ENCODE measurements at regions not wholly inside any gene's neighbourhood (a gene's known extent, or its start where the extent isn't known, plus 50 kb on each side); places are given as distances from the start of the nearest gene placed in this dataset.
A peak's percentile ranks its signal among the peaks of the same experiment; 100 is the strongest.

DNA sequence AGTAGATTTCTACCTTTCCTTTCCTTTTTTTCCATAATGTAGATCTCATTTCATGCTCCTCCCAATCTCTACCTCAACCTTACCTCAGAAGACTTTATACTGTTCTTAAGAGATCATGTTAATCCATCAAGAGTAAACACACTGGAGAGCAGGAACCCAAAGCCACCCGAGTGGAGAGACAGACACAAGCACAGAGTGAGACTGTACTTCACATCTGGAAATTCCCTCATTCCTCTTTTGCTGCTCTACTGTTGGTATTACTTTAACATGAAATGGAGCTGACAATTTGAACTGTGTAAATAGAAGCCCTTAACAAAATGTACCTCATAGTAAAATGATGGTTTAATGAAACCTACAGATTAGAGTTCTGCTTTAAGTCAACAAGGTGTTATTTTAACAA, 105.7 kb upstream of the RASGEF1B start:
- ATAC-seq (no peak), DNase-seq (ENCODE audit: low spot score) (no peak)

DNA sequence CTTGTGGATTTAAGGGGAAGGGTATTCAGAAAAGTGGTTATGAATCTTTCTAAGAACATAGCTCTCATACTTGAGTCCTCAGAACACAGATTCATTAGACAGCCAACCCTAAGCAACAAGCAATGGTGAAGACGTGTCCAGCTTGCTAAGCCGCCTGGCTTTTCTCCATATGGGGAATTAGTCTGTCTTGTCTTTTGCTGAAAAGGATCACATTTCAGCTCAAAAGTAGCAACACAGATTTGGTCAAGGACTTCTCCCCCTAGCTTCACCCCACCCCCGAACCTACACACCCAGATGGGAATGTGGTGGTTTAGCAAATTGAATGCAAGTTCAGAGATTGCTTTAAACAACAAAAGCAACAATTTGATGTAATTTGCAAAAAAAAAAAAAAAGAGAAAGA, 103.3 kb upstream of the RASGEF1B start:
- DNase-seq (ENCODE audit: low spot score) (no peak), ATAC-seq (no peak)

DNA sequence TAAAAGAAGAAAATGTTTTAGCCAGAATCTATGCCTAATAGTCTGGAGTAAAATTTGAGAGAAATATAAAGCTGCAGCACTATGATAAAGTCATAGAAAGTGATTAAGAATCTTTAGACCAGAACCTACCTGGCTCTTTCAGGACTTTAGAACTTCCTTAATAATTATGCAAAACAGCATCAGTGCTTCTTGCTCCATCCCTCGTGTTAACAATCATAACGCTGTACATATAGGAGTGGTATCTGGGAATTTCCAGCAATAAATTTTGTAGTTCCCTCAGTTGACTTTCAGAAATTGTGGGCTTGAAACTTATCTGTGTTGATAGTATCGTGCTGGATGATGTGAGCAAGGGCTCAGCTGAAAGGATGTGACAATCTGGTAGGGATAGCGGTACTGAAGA, 102.1 kb upstream of the RASGEF1B start:
- DNase-seq (ENCODE audit: low spot score) (no peak), ATAC-seq (no peak)

DNA sequence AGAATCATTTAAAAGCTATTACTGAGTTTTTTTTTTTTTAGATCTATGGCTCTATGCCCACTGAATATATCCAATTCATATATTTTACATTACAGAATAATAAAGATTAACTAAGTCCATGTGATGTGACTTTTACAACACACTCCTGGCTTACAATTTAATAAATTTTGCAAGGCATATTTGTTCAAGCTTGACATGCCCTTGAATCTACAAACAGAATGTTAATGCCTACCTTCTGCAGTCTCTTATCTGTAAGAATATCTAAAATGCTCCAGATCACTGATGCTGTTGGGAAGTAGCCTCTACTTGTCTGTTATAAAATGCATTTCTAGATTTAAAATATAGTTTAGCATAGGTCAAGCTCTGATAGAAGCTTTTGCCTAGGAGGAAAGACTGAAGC, 100.7 kb upstream of the RASGEF1B start:
- DNase-seq (ENCODE audit: low spot score) (no peak), ATAC-seq (peak; percentile 80)

DNA sequence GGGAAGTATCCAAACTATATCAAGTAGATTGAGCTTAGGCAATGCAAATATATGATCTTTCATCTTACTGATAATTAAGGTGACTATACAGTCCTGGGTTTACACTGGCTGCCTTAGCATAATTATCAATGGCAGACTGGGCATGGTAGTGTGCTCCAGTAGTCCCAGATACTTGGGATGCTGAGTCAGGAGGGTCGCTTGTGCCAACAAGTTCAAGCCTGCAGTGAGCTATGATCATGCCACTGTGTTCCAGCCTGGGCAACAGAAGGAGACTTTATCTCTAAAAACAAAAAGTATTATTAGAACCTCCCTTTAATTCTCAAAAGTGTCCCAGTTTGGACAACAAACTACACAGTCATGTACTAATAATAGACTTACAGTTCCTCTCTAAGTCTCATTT, 99.4 kb upstream of the RASGEF1B start:
- ATAC-seq (peak; percentile 36), DNase-seq (ENCODE audit: low spot score) (peak; percentile 53)

DNA sequence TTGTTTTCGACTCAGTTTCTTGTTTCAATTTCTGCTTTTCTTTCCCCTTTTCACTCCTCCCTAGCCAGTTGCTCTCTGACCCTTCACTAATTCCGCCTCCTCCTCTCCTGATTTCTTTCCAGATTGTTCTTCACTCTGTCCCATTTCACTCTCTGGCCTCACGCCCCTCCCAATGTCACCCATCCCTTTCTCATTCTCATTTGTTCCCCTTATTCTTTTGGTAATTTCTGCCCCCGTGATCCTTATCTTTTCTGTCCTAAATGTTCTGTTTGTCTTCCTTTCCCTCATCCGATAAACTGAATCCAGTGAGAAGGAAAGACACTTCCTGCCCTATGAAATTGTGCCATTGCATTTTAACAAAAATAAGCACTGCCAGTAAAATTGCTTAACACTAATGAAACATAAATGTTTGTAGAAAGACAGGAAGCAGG, 94.5 kb upstream of the RASGEF1B start:
- DNase-seq (ENCODE audit: low spot score) (peak; percentile 80), ATAC-seq (peak; percentile 85)

DNA sequence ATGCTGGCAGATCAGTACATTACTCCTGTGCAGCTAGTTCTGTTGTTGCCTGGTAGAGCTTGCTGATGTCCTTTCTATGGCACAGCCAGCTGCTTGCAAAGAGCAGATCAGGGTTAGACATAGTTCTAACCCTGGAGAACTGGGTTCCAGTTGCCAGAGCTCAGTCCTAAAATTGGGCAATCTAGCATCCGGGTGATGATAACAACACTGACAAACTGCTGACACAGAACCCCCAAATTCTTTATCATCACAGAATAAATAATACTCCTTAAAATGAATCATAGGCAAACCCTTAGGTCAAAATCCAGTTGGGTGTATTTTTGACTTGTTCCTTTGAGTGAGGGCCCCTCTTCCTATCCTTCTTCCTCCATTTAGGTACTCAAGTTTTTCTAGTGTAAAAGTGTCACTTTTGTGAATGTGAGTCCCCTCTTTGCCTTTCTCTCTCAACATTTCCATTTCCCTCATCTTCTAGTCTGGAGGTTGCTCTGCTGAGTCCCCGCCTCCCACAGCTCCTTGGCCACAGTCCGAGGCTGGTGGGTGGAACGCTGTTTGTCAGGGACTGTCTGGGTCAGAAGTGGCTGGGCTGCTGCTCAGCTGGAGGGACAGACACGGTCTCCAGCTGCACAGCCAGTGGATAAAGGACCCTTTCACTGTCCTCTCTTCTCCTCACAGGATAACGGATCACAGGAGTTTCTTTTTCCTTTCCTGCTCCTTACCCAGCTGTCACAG, 93.6 kb upstream of the RASGEF1B start:
- ATAC-seq = peak; percentile 92
- DNase-seq (ENCODE audit: low spot score) = peak; percentile 95

DNA sequence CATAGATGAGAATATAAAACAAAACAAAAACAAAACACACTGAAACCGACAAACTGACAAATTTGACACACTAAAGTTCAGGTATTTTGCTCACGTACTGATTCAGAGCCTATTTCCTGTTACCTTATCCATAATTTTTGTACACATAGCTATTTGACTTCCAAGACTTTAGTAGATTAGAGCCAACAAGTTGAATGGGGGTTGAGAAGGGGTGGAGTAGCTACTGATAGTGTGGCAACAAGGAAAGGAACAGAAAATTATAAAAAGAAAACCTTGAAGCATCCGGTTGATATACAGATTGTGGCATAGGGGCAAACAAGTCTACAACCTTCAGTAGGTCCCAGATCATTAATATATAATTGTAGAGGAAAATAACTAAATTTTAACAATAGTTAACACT, 92.3 kb upstream of the RASGEF1B start:
- ATAC-seq (no peak), DNase-seq (ENCODE audit: low spot score) (no peak)

DNA sequence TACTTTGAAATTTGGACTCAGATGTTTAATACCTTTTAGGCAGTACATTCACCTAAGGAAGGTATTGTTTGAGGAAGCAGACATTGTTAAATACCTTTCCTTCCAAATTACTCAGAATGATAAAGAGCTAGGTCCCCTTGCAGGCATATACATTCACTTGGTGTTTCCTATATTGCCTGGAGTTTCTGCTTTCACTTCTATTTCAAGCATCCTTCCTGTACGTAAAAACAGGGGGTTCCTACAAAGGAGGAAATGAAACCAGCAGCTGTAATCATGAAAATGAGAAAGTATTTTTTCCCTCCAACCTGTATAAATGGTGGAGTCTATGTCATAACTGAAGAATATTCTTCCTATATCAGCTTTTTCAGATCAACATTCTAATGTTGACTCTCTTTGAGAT, 90.4 kb upstream of the RASGEF1B start:
- ATAC-seq (no peak), DNase-seq (ENCODE audit: low spot score) (no peak)

DNA sequence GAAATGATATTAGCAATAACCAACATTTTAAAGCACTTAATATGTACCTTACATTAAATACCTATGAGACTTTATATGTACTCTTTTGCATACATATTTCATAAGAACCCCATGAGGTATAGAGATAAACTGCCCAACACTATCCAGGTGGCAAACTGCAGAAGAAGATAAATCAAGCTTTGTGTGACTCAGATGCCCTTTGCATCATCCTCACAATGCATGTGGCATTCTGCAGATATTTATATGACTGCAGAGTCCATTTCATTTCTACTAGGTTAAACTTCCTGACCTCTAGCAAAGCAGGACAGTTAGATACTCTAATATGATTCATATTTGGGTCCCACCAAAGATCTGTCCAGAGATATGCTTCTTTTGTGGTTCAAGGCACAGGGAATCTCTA, 85.6 kb upstream of the RASGEF1B start:
- DNase-seq (ENCODE audit: low spot score) (no peak), ATAC-seq (no peak)

DNA sequence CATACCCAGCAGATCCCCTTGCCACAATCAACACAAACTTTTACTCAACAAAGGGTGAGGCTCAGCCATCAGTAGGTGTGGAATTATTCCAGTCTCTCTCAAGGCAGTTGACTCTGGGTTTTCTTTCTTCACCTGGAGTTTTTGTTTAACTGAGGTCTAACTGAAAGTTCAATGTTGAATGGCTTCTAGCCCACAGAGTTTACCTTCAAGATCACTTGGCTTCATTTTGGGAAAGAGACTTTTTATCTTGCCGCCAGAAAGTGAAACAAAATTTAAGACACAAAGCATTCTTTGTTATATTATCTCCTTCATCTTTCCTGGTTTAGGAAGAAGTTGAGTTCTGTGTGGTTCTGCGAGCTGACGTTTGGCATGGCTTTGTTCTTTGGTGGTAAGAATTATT, 83.8 kb upstream of the RASGEF1B start:
- ATAC-seq = no peak
- DNase-seq (ENCODE audit: low spot score) = no peak

DNA sequence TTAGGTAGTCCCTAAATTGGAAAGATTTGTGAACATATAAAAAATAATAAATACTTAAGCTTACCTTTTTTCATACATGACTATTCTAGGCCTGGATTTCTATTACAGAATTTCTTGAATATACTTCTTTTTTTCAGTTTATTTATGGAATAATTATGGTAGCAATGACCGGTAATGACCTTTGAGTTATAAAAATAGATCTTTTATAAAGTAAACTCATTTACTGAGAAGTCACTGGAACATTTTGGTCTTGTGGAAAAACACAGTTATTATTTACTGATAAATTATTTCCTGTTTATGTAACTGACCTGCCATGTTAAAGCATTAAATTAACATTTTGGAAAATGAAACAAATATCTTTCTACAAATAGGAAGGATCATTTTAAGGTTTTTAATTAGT, 80.4 kb upstream of the RASGEF1B start:
- ATAC-seq (no peak), DNase-seq (ENCODE audit: low spot score) (no peak)

DNA sequence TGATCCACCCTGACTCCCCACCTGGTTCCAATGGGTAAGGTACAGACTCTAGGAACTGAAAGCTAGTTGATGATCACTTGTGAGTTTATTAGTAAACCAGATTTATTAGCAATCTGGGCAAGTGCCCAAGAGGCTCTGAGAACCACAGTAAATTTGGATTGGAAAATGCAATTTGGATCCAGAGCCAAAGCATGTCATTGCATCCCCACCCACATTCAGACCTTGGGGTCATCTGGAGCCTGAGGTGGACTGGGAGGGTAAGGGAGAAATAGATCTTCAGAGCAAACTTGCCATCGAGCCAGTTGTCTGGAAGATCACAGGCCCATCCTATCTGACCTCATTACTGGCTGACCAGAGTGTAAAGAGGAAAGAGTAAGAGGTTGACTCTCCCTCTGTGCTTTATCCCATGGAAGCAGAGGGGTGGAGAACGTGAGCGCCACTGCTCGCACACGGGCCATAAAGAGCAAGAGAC, 78.7 kb upstream of the RASGEF1B start:
- no peak for DNase-seq (ENCODE audit: low spot score)

DNA sequence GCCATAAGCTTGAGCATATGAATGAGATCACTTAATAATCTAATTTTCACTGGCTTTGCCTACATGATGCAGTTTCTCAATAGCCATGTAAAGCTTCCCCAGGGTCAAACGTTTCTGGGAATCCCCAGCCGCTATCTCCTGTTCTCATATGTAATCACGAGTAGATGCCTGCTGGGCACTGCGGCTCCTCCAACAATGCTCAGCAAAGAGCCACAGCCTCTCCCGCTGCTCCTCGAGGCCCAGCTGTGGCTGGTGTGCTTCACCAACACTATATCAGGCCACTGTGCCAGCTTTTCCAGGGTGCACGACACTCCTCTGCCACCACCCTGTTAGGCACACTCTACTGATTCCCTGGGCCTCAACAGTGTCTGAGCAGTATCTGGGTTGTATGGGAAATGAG, 78.3 kb upstream of the RASGEF1B start:
- ATAC-seq (peak; percentile 62), DNase-seq (ENCODE audit: low spot score) (no peak)

More for the DNA sequence above, 78.7 kb upstream of the RASGEF1B start:
- ATAC-seq = peak; percentile 65

DNA sequence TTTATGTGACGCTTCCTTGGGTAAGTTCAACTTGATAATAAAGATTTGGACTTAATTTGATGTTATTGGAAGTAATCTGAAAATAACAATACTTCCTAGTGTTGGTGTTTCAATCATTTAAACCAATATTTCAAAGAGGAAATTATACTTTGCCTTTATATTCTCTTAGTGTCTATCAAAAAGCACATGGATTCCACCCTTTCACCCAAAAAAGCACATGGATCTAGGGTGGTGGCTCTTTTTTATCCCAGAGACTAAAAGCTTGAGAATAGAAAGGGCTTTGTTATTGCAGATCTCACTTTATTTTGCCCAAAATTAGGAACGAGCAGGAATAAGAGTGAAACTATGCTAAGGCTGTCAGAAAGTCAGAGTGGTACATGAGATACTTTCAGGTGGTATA, 75.1 kb upstream of the RASGEF1B start:
- no peak for DNase-seq (ENCODE audit: low spot score)
- no peak for ATAC-seq

DNA sequence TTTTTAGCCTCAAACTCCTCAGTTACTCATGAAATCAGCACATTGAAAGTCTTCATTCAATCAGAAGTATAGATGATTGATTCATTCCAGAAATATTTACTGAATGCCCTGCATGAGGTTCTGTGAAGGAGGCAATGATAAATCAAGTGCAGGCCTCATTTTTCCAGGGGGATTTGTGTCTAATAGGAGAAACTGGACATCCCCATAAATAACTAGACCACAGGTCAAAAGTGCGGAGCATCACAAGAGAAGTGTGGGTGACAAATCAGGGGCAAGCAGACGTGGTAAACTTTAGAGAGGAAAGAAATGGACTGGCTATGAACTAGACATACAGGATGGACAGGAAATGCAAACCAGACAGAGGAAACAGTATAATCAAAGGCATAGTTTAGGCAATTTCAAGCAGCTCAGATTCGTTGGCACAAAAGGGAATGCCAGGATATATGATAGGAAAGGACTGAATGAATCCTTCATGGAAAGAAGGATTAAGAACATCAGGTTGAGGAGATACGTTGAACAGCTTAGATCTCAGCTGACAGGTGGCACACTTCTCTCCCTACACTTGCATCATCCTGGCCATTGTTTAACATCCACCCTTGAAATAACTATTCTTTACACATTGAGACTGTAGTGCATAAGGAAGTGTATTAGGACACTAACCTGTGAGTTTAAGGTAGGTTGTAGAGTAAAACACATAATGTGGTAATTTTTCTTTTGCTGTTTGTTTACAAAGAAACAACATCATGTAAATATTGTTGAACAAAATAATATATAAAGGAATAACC, 69.6 kb upstream of the RASGEF1B start:
- ATAC-seq = no peak
- no peak for DNase-seq (ENCODE audit: low spot score)

DNA sequence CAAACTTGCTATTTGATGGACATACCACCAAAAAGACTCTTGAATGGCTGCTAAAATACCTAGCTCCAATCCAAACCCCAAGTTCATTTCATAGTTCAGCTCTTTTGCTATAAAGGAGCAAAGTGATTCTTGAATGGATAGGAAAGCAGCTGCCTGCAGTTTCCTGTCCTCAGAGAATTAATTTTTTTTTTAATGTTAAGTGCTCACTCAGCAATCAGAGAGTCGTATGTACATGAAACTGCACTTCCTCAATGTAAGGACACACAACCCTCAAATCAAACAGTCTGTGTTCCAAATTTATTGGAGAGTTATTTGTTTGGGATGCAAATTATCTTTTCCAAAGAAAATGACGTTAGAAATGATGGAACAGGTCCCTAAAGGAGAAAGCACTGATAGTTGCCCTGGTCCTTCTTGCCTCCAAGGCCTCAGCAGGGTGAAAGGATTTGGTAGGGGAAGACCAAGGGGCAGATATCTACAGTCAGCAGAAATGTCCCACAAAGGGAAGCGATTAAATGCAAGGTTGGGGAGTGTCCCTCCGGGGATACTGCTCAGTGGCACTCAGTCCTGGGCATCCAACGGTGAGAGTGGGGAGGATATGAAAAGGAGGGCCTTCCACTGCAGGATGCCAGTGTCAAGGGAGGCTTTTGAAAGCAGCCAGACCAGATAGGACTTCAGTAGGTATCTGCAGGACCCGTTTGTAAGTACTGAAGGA, 67.2 kb upstream of the RASGEF1B start:
- no peak for ATAC-seq

DNA sequence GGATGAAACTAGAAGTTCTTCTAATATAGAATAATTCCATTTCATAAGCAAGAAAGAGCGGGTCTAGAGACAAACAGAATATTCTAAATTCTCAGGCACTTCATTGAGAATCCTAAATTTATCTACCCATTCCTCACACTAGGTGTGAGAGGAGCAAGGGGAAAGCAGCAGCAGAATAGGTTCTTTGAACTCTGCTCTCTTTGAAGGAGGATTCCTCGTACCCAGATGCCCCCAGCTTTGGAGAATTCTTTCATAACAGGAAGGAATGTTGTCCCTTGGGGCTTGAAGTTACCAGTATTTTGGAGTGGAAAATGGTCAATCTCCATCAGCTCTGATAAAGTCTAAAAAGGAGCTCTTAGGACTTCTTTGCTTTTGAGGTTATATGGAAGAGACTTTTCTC, 59.7 kb upstream of the RASGEF1B start:
- no peak for DNase-seq (ENCODE audit: low spot score)
- no peak for ATAC-seq

More for the DNA sequence above, 67.2 kb upstream of the RASGEF1B start:
- no peak for DNase-seq (ENCODE audit: low spot score)

DNA sequence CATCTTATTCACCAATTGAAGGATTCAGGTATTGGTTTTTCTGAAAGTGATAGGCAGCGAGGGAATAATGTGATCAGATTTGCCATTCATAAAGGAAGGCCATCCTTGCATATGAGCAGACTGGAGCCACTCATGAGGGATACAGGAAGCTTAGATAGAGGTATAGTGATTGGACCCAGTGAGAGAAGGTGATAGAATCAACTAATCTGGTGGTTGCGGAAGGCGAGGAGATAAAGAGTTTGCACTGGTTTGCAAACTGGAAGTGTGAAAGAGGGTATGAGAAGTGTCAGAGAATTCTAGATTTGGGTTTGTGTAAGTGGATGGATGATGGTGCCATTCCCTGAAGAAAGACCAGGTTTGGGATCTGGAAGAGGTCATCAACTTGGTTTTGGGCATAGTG, 57.3 kb upstream of the RASGEF1B start:
- no peak for DNase-seq (ENCODE audit: low spot score)
- no peak for ATAC-seq

DNA sequence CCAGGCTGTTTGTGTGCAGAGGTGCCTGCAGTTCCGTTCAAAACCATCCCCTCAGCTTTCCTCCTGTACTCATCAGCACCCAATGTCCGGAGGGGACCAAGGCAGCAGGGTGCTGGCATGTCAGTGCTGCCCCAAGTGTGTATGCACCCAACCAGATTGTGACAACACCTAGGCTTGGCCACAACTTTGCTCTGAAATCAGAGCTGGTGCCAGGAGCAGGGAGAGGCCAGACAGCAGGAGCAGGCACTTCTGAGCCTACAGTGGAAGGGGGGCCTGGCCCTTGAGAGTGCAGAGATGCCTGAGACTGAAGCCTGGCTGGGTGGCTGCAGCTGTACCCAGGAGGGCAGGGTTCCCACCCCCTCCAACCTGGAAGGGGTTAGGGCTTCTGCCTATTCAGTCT, 56.5 kb upstream of the RASGEF1B start:
- ATAC-seq = no peak
- DNase-seq (ENCODE audit: low spot score) = no peak

DNA sequence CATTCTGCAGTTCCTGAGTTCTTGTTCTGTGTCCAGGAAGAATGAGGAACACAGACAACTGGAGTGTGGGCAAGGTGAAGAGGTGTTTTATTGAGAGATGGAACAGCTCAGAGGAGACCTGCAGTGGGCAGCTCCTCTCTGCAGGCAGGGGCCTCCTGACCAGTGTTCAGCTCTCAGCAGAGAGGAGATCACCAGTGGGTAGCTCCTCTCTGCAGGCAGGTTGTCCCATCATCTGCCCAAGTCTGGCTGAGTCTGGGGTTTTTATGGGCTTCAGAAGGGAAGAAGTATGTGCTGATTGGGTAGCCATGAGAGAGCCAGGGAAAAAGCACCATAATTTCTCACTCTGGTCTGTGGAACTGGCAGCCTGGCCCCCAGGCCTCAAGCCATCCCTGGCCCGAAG, 56.0 kb upstream of the RASGEF1B start:
- DNase-seq (ENCODE audit: low spot score) = no peak
- ATAC-seq = no peak

DNA sequence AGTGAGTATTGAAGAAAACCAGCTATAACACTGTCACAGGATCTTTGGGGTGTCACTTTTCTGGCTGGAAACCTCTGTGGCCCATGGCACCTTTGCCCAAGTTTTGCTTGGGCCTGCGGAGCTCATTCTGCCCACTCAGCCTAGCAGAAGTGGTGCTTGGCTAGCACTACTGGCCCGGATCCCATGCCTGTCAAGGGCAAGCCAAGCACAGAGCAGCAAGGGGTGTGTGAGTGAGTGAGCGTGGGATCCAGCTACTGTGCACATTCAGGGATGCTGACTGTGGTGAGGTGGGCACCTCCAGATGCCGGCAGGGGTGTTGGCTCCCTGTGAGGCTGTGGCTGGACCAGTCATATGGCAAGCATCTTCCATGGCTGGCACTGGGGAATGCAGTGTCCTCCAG, 55.4 kb upstream of the RASGEF1B start:
- DNase-seq (ENCODE audit: low spot score) (no peak), ATAC-seq (peak; percentile 80)

Data from left lobe of liver (tissue), 2 donors.